ENCODE measurements at regions not wholly inside any gene's neighbourhood (a gene's known extent, or its start where the extent isn't known, plus 50 kb on each side); places are given as distances from the start of the nearest gene placed in this dataset.

GRCh38 chr15:70195587-70196305 is 98.0 kb upstream of the TLE3 start:
- TF ChIP-seq POLR2A (IDR thresholded peaks at IDR 0.05), result no peak
- no peak for TF ChIP-seq CTCF (IDR thresholded peaks at IDR 0.05)
- intact Hi-C loops (cut with DNase I; ENCODE audit: low total_unique reads), result no loop called here
- DNase-seq, result peak; percentile 88

GRCh38 chr15:70195171-70195570 is 97.5 kb upstream of the TLE3 start:
- no peak for DNase-seq
- H3K36me3 ChIP-seq, result no peaks in the 10 kb centered on the region
- H3K27me3 ChIP-seq, result no peaks in the 10 kb centered on the region
- peaks cover 7 to 14% of the 10 kb centered on the region in 2 donors for H3K4me1 ChIP-seq
- intact Hi-C loops (cut with DNase I; ENCODE audit: low total_unique reads), result no loop called here
- H3K27ac ChIP-seq, result peak overlapping the region; percentile 59 to 76
- TF ChIP-seq POLR2A (IDR thresholded peaks at IDR 0.05), result no peak
- no peaks in the 10 kb centered on the region for H3K9me3 ChIP-seq
- no peak overlapping the region for H3K4me3 ChIP-seq

More at GRCh38 chr15:70195587-70196305, 98.0 kb upstream of the TLE3 start:
- Histone ChIP-seq H3K9me3 (no peaks in the 10 kb centered on the region), H3K36me3 (no peaks in the 10 kb centered on the region), H3K4me3 (no peak overlapping the region), H3K27ac (peak overlapping the region; percentile 59 to 76), H3K27me3 (no peaks in the 10 kb centered on the region), H3K4me1 (peaks cover 7 to 14% of the 10 kb centered on the region in 2 donors)

GRCh38 chr15:70194266-70194665 is 96.5 kb upstream of the TLE3 start:
- Histone ChIP-seq H3K27ac (no peak overlapping the region), H3K27me3 (no peaks in the 10 kb centered on the region), H3K4me1 (peaks cover 7 to 14% of the 10 kb centered on the region in 2 donors), H3K9me3 (no peaks in the 10 kb centered on the region), H3K4me3 (no peak overlapping the region), H3K36me3 (no peaks in the 10 kb centered on the region)
- DNase-seq, result no peak
- TF ChIP-seq POLR2A (IDR thresholded peaks at IDR 0.05), result no peak
- no peak for TF ChIP-seq CTCF (IDR thresholded peaks at IDR 0.05)
- intact Hi-C loops (cut with DNase I; ENCODE audit: low total_unique reads), result no loop called here

GRCh38 chr15:70193734-70194133 is 96.0 kb upstream of the TLE3 start:
- Histone ChIP-seq H3K4me1 (peaks cover 7 to 14% of the 10 kb centered on the region in 2 donors), H3K4me3 (no peak overlapping the region), H3K36me3 (no peaks in the 10 kb centered on the region), H3K9me3 (no peaks in the 10 kb centered on the region), H3K27ac (no peak overlapping the region), H3K27me3 (no peaks in the 10 kb centered on the region)
- DNase-seq, result no peak
- TF ChIP-seq POLR2A (IDR thresholded peaks at IDR 0.05) (no peak), CTCF (IDR thresholded peaks at IDR 0.05) (no peak)
- intact Hi-C loops (cut with DNase I; ENCODE audit: low total_unique reads), result no loop called here

GRCh38 chr15:70192490-70192889 is 94.8 kb upstream of the TLE3 start:
- intact Hi-C loops (cut with DNase I; ENCODE audit: low total_unique reads), result no loop called here
- Histone ChIP-seq H3K4me1 (peaks cover 7 to 14% of the 10 kb centered on the region in 2 donors), H3K4me3 (no peak overlapping the region), H3K27me3 (no peaks in the 10 kb centered on the region), H3K36me3 (no peaks in the 10 kb centered on the region), H3K27ac (no peak overlapping the region), H3K9me3 (no peaks in the 10 kb centered on the region)
- no peak for DNase-seq
- no peak for TF ChIP-seq CTCF (IDR thresholded peaks at IDR 0.05)
- TF ChIP-seq POLR2A (IDR thresholded peaks at IDR 0.05), result no peak
